Lung (tissue), 11 donors: ENCODE measurements at regions not wholly inside any gene's neighbourhood (a gene's known extent, or its start where the extent isn't known, plus 50 kb on each side); places are given as distances from the start of the nearest gene placed in this dataset.
A peak's percentile ranks its signal among the peaks of the same experiment; 100 is the strongest.

Source experiments
- ATAC-seq: fragments of 200-7000 bp; cut with Tn5 transposase; one replicate; pipeline ENCODE4 v1.9.1; 2020; ENCODE audit warnings: moderate number of reproducible peaks; ENCODE audit not compliant: insufficient read depth, low FRiP score
- DNase-seq, 3 donors: peaks; one replicate each; pipeline ENCODE4 v3.0.0-alpha.2; 2013 to 2017
- H3K27ac ChIP-seq, 2 donors: one replicate each; pipeline ENCODE4 v1.5.1; 2013; ENCODE audit warnings: mild to moderate bottlenecking in 2 of 2, moderate library complexity in 2 of 2, control low read depth in 1 of 2, inconsistent platforms in 1 of 2, low read depth in 1 of 2, low read length in 1 of 2
- H3K27me3 ChIP-seq, 3 donors: one replicate each; pipeline ENCODE4 v1.5.1; 2013; ENCODE audit warnings: low read length in 2 of 3; ENCODE audit not compliant: control insufficient read depth in 3 of 3, insufficient read depth in 3 of 3
- H3K36me3 ChIP-seq, 4 donors: one replicate each; pipeline ENCODE4 v1.5.1; 2013; ENCODE audit warnings: low read length in 4 of 4, mild to moderate bottlenecking in 1 of 4, moderate library complexity in 1 of 4; ENCODE audit not compliant: control insufficient read depth in 4 of 4, insufficient read depth in 4 of 4
- H3K4me1 ChIP-seq, 5 donors: one replicate each; pipeline ENCODE4 v1.5.1; 2013; ENCODE audit warnings: low read length in 5 of 5, mild to moderate bottlenecking in 2 of 5, moderate library complexity in 1 of 5; ENCODE audit not compliant: control insufficient read depth in 5 of 5, insufficient read depth in 5 of 5
- H3K4me3 ChIP-seq: one replicate; pipeline ENCODE4 v1.5.1; 2013; ENCODE audit warnings: mild to moderate bottlenecking, control low read depth, moderate library complexity
- H3K9ac ChIP-seq, 2 donors: one replicate each; pipeline ENCODE4 v1.5.1; 2013; ENCODE audit warnings: low read length in 2 of 2, control low read depth in 1 of 2; ENCODE audit not compliant: insufficient read depth in 1 of 2
- H3K9me3 ChIP-seq, 4 donors: one replicate each; pipeline ENCODE4 v1.5.1; 2013; ENCODE audit warnings: low read length in 3 of 4, mild to moderate bottlenecking in 1 of 4, moderate library complexity in 1 of 4; ENCODE audit not compliant: control insufficient read depth in 4 of 4, insufficient read depth in 3 of 4
- CTCF ChIP-seq: IDR thresholded peaks from 2 replicates; pipeline ENCODE4 v1.5.1; 2012; ENCODE audit warnings: mild to moderate bottlenecking; ENCODE audit errors: control extremely low read depth, extremely low read depth
- WGBS, 2 donors: extraction: QIAGEN DNeasy Blood & Tissue Kit; methylation state at CpG; one replicate each; pipeline ENCODE4 v1.1.7; 2013; 5-methylcytosine and 5-hydroxymethylcytosine counted together
- donor health status: control.
- donor health status: control.
- donor health status: Bipolar disorder and iron deficiency.
- donor health status: healthy.
- donor health status: DM: yes; HTN: yes; CAD: no.

- no peak for TF ChIP-seq CTCF
- Histone ChIP-seq H3K9ac (no peak overlapping the region), H3K9me3 (no peaks in the 10 kb centered on the region), H3K27ac (peak overlapping the region in 1 of 2 donors; percentile 55), H3K36me3 (no peaks in the 10 kb centered on the region), H3K27me3 (no peaks in the 10 kb centered on the region), H3K4me3 (no peak overlapping the region), H3K4me1 (peaks cover 0 to 7% (median 0%) of the 10 kb centered on the region in 5 donors)
- 63 to 84% methylated on average over 3 of the region's 3 CpGs for WGBS, 2 donors
- DNase-seq (no peak), ATAC-seq (no peak)
These were observed 191.8 kb downstream of the SEMA6A start for GRCh38 chr5:116382874-116383266.

- WGBS, 2 donors = 72 to 80% methylated on average over 13 of the region's 13 CpGs
- TF ChIP-seq CTCF = no peak
- Histone ChIP-seq H3K4me1 (peaks cover 0 to 7% (median 0%) of the 10 kb centered on the region in 5 donors), H3K9me3 (no peaks in the 10 kb centered on the region), H3K27ac (peak overlapping the region in 1 of 2 donors; percentile 55), H3K27me3 (no peaks in the 10 kb centered on the region), H3K4me3 (no peak overlapping the region), H3K9ac (no peak overlapping the region), H3K36me3 (no peaks in the 10 kb centered on the region)
- DNase-seq = no peak
- ATAC-seq = no peak
These were observed 192.4 kb downstream of the SEMA6A start for GRCh38 chr5:116382032-116382873.

GRCh38 chr5:116381201-116381600 lies 193.4 kb downstream of the SEMA6A start:
- no peak for DNase-seq
- Histone ChIP-seq H3K9me3 (no peaks in the 10 kb centered on the region), H3K4me1 (peaks cover 0 to 7% (median 0%) of the 10 kb centered on the region in 5 donors), H3K4me3 (no peak overlapping the region), H3K36me3 (no peaks in the 10 kb centered on the region), H3K9ac (no peak overlapping the region), H3K27me3 (no peaks in the 10 kb centered on the region), H3K27ac (peak overlapping the region in 1 of 2 donors; percentile 10)
- 96 to 98% methylated on average over 6 of the region's 6 CpGs for WGBS, 2 donors
- no peak for TF ChIP-seq CTCF
- ATAC-seq = no peak
